ENCODE measurements at regions not wholly inside any gene's neighbourhood (a gene's known extent, or its start where the extent isn't known, plus 50 kb on each side); places are given as distances from the start of the nearest gene placed in this dataset.

GRCh38 chr6:144896289-144896688 lies 611.2 kb downstream of the UTRN start:
- TF ChIP-seq, protein P1, sequence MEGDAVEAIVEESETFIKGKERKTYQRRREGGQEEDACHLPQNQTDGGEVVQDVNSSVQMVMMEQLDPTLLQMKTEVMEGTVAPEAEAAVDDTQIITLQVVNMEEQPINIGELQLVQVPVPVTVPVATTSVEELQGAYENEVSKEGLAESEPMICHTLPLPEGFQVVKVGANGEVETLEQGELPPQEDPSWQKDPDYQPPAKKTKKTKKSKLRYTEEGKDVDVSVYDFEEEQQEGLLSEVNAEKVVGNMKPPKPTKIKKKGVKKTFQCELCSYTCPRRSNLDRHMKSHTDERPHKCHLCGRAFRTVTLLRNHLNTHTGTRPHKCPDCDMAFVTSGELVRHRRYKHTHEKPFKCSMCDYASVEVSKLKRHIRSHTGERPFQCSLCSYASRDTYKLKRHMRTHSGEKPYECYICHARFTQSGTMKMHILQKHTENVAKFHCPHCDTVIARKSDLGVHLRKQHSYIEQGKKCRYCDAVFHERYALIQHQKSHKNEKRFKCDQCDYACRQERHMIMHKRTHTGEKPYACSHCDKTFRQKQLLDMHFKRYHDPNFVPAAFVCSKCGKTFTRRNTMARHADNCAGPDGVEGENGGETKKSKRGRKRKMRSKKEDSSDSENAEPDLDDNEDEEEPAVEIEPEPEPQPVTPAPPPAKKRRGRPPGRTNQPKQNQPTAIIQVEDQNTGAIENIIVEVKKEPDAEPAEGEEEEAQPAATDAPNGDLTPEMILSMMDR (IDR thresholded peaks at IDR 0.05; ENCODE audit: borderline replicate concordance, insufficient read depth, low read depth, low read length): no peak
- no peak overlapping the region for H3K4me3 ChIP-seq (ENCODE audit: low read depth, low read length)

DNA sequence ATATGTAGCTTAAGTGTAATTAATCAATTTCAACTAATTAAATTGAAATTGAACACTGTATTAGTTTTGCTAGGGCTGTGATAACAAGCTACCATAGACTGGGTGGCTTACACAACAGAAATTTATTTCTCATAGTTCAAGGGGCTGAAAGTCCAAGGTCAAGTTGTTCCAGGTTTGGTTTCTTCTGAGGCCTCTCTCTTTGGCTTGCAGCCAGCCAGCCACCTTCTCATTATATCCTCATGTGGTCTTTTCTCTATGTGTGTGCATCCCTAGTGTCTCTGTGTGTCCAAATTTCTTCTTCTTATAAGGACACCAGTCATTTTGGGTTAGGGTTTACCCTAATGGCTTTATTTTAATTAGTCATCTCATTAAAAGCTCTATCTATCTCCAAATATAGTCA lies 611.7 kb downstream of the UTRN start:
- TF ChIP-seq, protein P1 (IDR thresholded peaks at IDR 0.05; ENCODE audit: borderline replicate concordance, insufficient read depth, low read depth, low read length): no peak
- H3K4me3 ChIP-seq (ENCODE audit: low read depth, low read length): no peak overlapping the region

- TF ChIP-seq, protein P1 (IDR thresholded peaks at IDR 0.05; ENCODE audit: borderline replicate concordance, insufficient read depth, low read depth, low read length): no peak
- no peak overlapping the region for H3K4me3 ChIP-seq (ENCODE audit: low read depth, low read length)
These were observed 612.3 kb downstream of the UTRN start for GRCh38 chr6:144897441-144897921.

- no peak overlapping the region for H3K4me3 ChIP-seq (ENCODE audit: low read depth, low read length)
- TF ChIP-seq, protein P1 (IDR thresholded peaks at IDR 0.05; ENCODE audit: borderline replicate concordance, insufficient read depth, low read depth, low read length): no peak
These were observed 613.0 kb downstream of the UTRN start for GRCh38 chr6:144898052-144898689.

DNA sequence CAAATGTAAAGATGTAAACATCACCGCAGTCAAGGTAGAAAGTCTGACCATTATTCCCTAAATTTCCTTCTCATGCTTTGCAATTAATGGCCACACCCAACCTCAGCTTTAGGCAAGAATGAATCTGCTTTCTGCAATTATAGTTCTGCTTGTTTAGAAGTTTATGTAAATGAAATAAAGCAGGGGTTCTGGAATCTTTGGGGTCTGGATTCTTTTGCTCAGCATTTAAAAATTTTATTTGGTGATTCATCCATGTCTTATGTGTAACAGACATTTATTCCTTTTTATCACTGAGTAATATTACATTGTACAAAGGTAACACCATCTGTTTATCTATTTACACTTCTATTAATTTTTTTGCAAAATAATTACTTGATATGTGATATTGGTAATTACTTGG lies 613.6 kb downstream of the UTRN start:
- H3K4me3 ChIP-seq (ENCODE audit: low read depth, low read length): no peak overlapping the region
- TF ChIP-seq, protein P1 (IDR thresholded peaks at IDR 0.05; ENCODE audit: borderline replicate concordance, insufficient read depth, low read depth, low read length): no peak

GRCh38 chr6:144899161-144899560 lies 614.0 kb downstream of the UTRN start:
- no peak overlapping the region for H3K4me3 ChIP-seq (ENCODE audit: low read depth, low read length)
- TF ChIP-seq, protein P1 (IDR thresholded peaks at IDR 0.05; ENCODE audit: borderline replicate concordance, insufficient read depth, low read depth, low read length): no peak

DNA sequence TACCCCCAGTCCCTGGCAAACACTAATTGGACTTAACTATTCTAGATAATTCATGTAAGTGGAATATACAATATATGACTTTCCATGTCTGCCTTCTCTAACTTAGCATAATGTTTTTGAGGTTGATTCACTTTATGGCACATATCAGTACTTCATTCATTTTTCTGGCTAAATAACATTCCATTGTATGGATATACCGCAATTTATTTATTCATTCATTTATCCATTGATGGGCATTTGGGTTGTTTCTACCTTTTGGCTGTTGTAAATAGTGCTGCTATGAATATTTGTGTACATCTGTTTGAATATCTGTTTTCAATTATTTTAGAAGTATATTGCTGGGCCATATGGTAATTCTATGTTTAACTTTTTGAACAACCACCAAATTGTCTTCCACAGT lies 616.3 kb downstream of the UTRN start:
- TF ChIP-seq, protein P1 (IDR thresholded peaks at IDR 0.05; ENCODE audit: borderline replicate concordance, insufficient read depth, low read depth, low read length): no peak
- no peak overlapping the region for H3K4me3 ChIP-seq (ENCODE audit: low read depth, low read length)
